ENCODE measurements at regions not wholly inside any gene's neighbourhood (a gene's known extent, or its start where the extent isn't known, plus 50 kb on each side); places are given as distances from the start of the nearest gene placed in this dataset.
"Not testable (repeated sequence)": the region's sequence is repeated elsewhere in the genome, so short reads cannot be mapped to it uniquely, and the experiment has no call there.

- no peak for DNase-seq (ENCODE audit: extremely low spot score, insufficient read length, low read depth)
- FAIRE-seq = no peak
These were observed 122.0 kb upstream of the UNC5B start for GRCh38 chr10:71090330-71090729.

- DNase-seq (ENCODE audit: extremely low spot score, insufficient read length, low read depth) (no peak), FAIRE-seq (no peak)
These were observed 121.6 kb upstream of the UNC5B start for GRCh38 chr10:71090801-71091200.

GRCh38 chr10:71092812-71093401 is 119.5 kb upstream of the UNC5B start:
- no peak for FAIRE-seq
- no peak for DNase-seq (ENCODE audit: extremely low spot score, insufficient read length, low read depth)

- no peak for FAIRE-seq
- DNase-seq (ENCODE audit: extremely low spot score, insufficient read length, low read depth) = no peak
These were observed 118.8 kb upstream of the UNC5B start for GRCh38 chr10:71093531-71093930.

- FAIRE-seq = no peak
- no peak for DNase-seq (ENCODE audit: extremely low spot score, insufficient read length, low read depth)
These were observed 117.5 kb upstream of the UNC5B start for GRCh38 chr10:71094712-71095390.

GRCh38 chr10:71099731-71100361 is 112.5 kb upstream of the UNC5B start:
- DNase-seq (ENCODE audit: extremely low spot score, insufficient read length, low read depth) (no peak), FAIRE-seq (no peak)

GRCh38 chr10:71103961-71104360 is 108.4 kb upstream of the UNC5B start:
- FAIRE-seq = no peak
- DNase-seq (ENCODE audit: extremely low spot score, insufficient read length, low read depth) = no peak

GRCh38 chr10:71106151-71106550 is 106.2 kb upstream of the UNC5B start:
- DNase-seq (ENCODE audit: extremely low spot score, insufficient read length, low read depth) = not testable (repeated sequence)
- peak; percentile 5 for FAIRE-seq

GRCh38 chr10:71107117-71107516 is 105.3 kb upstream of the UNC5B start:
- FAIRE-seq; DNase-seq (ENCODE audit: extremely low spot score, insufficient read length, low read depth): not testable (repeated sequence)

GRCh38 chr10:71108042-71108441 is 104.3 kb upstream of the UNC5B start:
- not testable (repeated sequence) for DNase-seq (ENCODE audit: extremely low spot score, insufficient read length, low read depth); FAIRE-seq

GRCh38 chr10:71112138-71112785 is 100.1 kb upstream of the UNC5B start:
- DNase-seq (ENCODE audit: extremely low spot score, insufficient read length, low read depth) (no peak), FAIRE-seq (no peak)

- DNase-seq (ENCODE audit: extremely low spot score, insufficient read length, low read depth) (no peak), FAIRE-seq (no peak)
These were observed 95.9 kb upstream of the UNC5B start for GRCh38 chr10:71116426-71116825.

- FAIRE-seq = not testable (repeated sequence)
These were observed 94.8 kb upstream of the UNC5B start for GRCh38 chr10:71117589-71117988.

GRCh38 chr10:71123023-71123422 is 89.3 kb upstream of the UNC5B start:
- FAIRE-seq = no peak
- DNase-seq (ENCODE audit: extremely low spot score, insufficient read length, low read depth) = no peak

More at GRCh38 chr10:71117589-71117988, 94.8 kb upstream of the UNC5B start:
- not testable (repeated sequence) for DNase-seq (ENCODE audit: extremely low spot score, insufficient read length, low read depth)

- FAIRE-seq = no peak
- DNase-seq (ENCODE audit: extremely low spot score, insufficient read length, low read depth) = no peak
These were observed 87.2 kb upstream of the UNC5B start for GRCh38 chr10:71124921-71125748.

GRCh38 chr10:71125749-71126107 is 86.6 kb upstream of the UNC5B start:
- no peak for FAIRE-seq
- no peak for DNase-seq (ENCODE audit: extremely low spot score, insufficient read length, low read depth)

- no peak for DNase-seq (ENCODE audit: extremely low spot score, insufficient read length, low read depth)
- FAIRE-seq = no peak
These were observed 85.9 kb upstream of the UNC5B start for GRCh38 chr10:71126432-71126831.

- FAIRE-seq (no peak), DNase-seq (ENCODE audit: extremely low spot score, insufficient read length, low read depth) (no peak)
These were observed 85.3 kb upstream of the UNC5B start for GRCh38 chr10:71127104-71127503.

GRCh38 chr10:71127773-71128172 is 84.6 kb upstream of the UNC5B start:
- FAIRE-seq (no peak), DNase-seq (ENCODE audit: extremely low spot score, insufficient read length, low read depth) (no peak)

GRCh38 chr10:71128311-71128980 is 83.9 kb upstream of the UNC5B start:
- DNase-seq (ENCODE audit: extremely low spot score, insufficient read length, low read depth) (no peak), FAIRE-seq (no peak)
